ENCODE measurements at regions not wholly inside any gene's neighbourhood (a gene's known extent, or its start where the extent isn't known, plus 50 kb on each side); places are given as distances from the start of the nearest gene placed in this dataset.
"Not testable (repeated sequence)": the region's sequence is repeated elsewhere in the genome, so short reads cannot be mapped to it uniquely, and the experiment has no call there.

DNA sequence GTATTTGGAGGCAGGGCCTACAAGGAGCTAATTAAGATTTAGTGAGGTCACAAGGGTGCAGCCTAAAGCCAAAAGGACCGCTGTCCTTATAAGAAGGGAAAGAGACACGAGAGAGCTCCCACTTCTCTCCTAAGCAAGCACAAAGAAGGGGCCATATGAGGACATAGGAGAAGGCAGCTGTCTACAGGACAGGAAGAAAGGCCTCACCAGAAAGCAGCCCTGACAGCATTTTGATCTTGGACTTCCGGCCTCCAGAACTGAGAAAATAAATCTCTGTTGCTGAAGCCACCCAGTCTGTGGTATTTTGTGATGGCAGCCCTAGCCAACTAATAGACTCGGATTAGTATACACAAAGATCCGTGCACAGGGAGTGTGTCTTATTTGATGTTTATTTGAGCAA lies 139.7 kb downstream of the B3GNT2 start:
- in situ Hi-C loops (cut with MboI; ENCODE audit: low sequenced_read_pairs), result no loop called here

- in situ Hi-C loops (cut with MboI; ENCODE audit: low sequenced_read_pairs), result no loop called here
These were observed 138.6 kb downstream of the B3GNT2 start for GRCh38 chr2:62334440-62335058.

- in situ Hi-C loops (cut with MboI; ENCODE audit: low sequenced_read_pairs), result no loop called here
These were observed 138.1 kb downstream of the B3GNT2 start for GRCh38 chr2:62334009-62334408.

- in situ Hi-C loops (cut with MboI; ENCODE audit: low sequenced_read_pairs), result no loop called here
These were observed 135.0 kb downstream of the B3GNT2 start for GRCh38 chr2:62330959-62331358.

DNA sequence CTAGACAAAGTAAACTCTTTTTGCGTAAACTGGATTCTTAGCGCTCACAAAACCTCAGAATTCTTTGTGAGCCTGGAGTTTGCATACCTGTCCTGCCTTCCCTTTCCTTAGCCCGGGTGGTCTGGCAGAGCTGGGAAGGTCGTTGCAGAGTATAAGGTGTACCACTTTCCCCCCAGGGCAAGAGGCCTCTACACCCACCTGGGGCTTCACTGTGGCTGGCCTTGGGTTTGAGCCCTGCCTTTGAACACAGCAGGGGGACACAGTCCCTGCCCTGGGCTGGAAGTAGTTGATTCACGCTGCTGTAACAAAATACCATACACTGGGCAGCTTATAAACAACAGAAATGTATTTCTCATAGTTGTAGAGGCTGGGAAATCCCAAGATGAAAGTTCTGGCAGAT lies 133.9 kb downstream of the B3GNT2 start:
- in situ Hi-C loops (cut with MboI; ENCODE audit: low sequenced_read_pairs), result no loop called here

GRCh38 chr2:62326735-62327134 lies 130.8 kb downstream of the B3GNT2 start:
- in situ Hi-C loops (cut with MboI; ENCODE audit: low sequenced_read_pairs), result no loop called here

- in situ Hi-C loops (cut with MboI; ENCODE audit: low sequenced_read_pairs), result no loop called here
These were observed 129.5 kb downstream of the B3GNT2 start for GRCh38 chr2:62325398-62325797.

- in situ Hi-C loops (cut with MboI; ENCODE audit: low sequenced_read_pairs), result no loop called here
These were observed 125.7 kb downstream of the B3GNT2 start for GRCh38 chr2:62321380-62322289.

GRCh38 chr2:62320657-62321357 lies 124.9 kb downstream of the B3GNT2 start:
- in situ Hi-C loops (cut with MboI; ENCODE audit: low sequenced_read_pairs), result no loop called here

- in situ Hi-C loops (cut with MboI; ENCODE audit: low sequenced_read_pairs), result not testable (repeated sequence)
These were observed 124.2 kb downstream of the B3GNT2 start for GRCh38 chr2:62320137-62320536.

DNA sequence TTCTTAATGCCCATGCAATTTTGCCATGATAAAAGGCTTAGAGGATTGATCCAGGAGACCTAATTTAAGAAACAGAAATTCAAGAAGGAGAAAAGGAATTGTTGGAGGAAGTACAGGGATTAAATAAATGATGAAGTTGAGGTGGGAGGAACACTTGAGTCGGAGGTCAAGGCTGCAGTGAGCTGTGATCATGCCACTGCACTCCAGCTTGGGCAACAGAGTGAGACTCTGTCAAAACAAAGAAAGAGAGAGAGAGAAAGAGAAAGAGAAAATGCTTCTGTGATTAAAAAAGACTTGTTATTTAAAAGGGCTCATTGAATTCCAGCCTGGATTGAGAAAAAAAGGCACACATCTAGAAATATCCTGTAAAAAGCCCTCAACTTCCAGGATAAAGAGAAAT lies 123.2 kb downstream of the B3GNT2 start:
- in situ Hi-C loops (cut with MboI; ENCODE audit: low sequenced_read_pairs), result no loop called here

DNA sequence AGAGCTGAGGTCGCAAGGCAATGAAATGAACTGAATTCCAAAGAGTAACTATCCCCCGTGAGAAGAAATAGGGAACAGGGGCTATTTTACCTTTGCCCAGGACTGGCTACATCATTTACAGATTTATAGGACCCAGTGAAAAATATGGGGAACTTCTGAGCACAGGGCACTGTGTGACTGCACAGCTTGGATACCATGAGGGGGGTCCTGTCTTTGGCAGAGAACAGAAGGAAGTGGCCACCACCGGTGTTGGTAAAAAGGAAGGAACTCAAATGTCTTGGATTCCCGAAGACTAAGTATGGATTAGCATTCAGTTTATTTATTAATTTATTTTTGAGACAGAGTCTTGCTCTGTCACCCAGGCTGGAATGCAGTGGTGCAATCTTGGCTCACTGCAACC lies 119.6 kb downstream of the B3GNT2 start:
- in situ Hi-C loops (cut with MboI; ENCODE audit: low sequenced_read_pairs), result no loop called here

DNA sequence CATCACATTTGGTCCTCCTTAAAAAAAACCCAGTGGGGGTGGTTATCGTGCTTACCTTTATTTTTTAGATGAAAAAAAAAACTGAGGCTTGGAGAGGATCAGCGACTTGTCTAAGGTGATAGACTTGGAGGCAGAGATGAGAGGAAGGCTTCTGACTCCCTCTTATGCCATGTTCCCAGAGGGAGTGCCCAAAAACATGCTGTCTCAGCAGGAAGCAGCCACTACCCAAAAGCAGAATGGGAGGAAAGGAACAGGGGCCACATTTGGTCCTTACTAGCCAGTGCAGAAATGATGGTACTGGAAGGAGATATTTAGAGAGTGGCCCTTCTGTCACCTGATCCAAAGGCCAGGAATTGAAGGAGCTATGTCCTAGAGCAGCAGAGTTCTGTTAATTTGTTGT lies 118.4 kb downstream of the B3GNT2 start:
- in situ Hi-C loops (cut with MboI; ENCODE audit: low sequenced_read_pairs), result no loop called here

DNA sequence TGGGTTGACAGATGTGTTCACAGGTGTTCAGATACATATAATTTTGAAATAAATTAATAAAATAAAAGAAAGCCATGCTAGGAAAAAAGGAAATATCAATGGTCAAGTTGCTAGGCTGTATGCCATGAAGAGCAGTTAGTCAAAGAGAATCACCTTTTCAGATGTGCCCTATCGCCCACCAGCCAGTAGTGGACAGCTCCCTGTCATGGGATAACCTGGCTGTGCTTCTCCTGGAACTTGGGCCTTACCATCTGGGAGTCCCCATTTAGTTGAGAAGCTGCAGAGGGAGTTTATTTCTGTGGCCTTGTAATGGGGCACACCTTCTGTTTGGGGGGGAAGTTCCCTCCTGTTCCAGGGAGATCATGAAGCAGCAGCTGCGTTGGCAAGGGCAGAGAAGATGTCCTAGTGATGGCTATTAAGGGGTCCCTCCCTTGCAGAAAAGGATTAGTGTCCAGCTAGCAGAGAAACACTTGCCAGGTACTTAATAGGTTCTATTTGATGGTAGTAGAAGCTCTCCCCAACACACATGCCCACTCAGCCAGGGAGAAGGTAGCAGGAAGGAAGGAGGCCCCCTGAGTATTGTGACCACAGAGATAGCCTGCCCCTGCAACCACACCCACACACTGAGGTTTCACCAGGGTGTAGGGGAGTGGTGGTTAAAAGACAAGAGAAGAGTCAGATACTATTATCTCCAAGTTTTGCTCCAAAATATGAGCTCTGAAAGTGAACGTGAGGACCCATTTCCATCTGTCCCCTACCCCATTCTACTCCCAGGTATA lies 117.7 kb downstream of the B3GNT2 start:
- in situ Hi-C loops (cut with MboI; ENCODE audit: low sequenced_read_pairs), result no loop called here

DNA sequence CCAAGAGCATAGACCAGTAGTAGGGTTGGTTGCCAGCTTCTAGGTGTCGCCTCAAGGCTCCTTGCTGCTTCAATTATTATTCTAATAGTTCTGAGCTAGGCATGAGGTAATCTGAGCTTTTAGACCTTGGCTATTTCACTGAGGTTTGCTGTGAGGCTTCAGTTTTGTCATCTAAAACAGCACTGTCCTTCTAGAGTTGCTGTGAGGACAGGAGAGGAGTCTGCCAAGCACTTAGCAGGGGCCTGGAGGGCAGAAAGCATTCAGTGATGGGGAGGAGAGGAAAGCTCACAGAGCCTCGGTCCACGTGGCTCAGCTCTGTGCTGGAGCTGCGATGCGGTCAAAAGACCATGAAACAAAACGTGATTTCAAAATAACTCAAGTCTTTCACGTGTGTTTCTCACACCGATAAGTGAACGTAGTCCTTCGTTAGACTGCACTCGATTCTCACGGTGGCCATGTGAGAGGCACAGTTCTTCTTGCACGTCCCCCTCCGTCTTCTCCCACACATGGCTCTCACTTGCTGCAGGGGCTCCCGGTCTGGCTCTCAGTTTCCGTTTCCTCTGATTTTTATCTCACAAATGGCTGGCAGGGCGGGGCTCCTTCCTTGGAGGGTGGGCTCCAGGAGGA lies 113.7 kb downstream of the B3GNT2 start:
- in situ Hi-C loops (cut with MboI; ENCODE audit: low sequenced_read_pairs), result no loop called here

DNA sequence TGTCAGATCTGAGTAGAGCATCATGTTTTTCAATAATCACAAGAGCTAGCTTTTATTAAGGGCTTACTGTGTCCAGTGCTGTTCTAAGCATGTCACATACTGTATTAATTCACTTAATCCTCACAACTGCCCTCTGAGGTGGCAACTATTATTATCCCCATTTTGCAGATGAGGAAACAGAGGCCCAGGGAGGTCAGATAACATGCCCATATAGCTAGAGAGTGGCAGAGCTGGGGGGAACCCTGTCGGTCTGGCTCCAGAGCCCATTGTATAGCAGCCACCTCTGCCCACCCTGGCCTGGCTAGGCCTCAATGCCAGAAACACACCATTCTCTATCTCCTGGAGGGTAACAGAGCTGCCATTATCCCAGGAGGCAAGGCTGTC lies 113.2 kb downstream of the B3GNT2 start:
- in situ Hi-C loops (cut with MboI; ENCODE audit: low sequenced_read_pairs), result no loop called here

DNA sequence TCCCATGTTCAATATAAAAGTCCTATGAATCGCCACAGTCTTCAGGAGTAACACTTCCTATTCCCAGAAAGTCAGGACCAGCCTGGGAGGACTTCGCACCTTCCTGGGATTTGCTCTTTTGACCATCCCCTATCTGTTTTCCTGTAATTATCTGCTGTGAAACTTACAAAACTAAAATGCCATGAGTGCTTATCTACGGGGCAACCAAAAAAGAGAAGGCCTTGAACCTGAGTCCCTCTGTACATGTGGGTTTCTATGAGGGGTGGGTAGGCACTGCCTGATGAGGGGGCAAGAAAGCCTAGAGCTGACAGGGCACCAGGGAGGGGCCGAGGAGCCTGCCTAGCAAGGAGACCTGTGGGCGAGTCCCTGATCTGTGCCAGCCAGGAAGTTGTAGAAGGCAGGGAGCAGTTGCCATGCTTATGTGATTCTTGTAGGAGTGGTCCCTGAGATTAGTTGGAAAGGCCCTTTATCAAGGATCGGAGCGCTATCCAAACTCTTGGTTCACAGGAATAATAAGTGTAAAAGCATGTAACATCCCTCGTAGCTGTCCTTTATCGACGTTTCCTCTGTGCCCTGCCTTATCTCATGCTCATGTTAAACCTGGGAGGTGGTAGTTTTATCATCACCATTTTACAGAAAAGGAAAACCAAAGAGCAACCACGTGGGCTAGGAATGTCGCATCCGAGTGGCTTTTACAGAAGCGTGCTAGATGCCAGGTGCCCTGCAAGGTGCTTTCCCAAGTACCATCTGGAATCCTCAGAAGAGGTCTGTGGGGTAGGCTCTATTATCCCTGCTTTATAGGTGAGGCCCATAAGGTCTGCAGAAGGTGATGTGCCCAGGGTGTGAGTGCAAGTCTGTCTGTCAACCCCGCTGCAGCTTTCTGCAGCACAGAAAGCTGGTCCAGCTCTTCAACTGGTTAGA lies 111.8 kb downstream of the B3GNT2 start:
- in situ Hi-C loops (cut with MboI; ENCODE audit: low sequenced_read_pairs), result no loop called here

- in situ Hi-C loops (cut with MboI; ENCODE audit: low sequenced_read_pairs), result no loop called here
These were observed 111.0 kb downstream of the B3GNT2 start for GRCh38 chr2:62306751-62307468.

Data from HL-60/S4 (cell line).